ENCODE measurements at regions not wholly inside any gene's neighbourhood (a gene's known extent, or its start where the extent isn't known, plus 50 kb on each side); places are given as distances from the start of the nearest gene placed in this dataset.

GRCh38 chr5:115348175-115348574 is 51.7 kb upstream of the CCDC112 start:
- no peak for DNase-seq (ENCODE audit: low read depth)
- TF ChIP-seq CTCF (IDR thresholded peaks at IDR 0.05; ENCODE audit: insufficient read depth, low read depth, low read length, missing control alignments), result no peak
- H3K4me3 ChIP-seq (ENCODE audit: low read length), result no peak overlapping the region

Data from epithelial cell of esophagus (primary cell).